Nephron (organoid): ENCODE measurements at regions not wholly inside any gene's neighbourhood (a gene's known extent, or its start where the extent isn't known, plus 50 kb on each side); places are given as distances from the start of the nearest gene placed in this dataset.
A peak's percentile ranks its signal among the peaks of the same experiment; 100 is the strongest.

Experiments used
- H3K27ac Mint-ChIP-seq, 3 experiments: 2 replicates each; pipeline ENCODE4 v1.8.0; 2020; ENCODE audit warnings: mixed read lengths in 3 of 3, mild to moderate bottlenecking in 2 of 3, moderate library complexity in 1 of 3
- H3K27me3 Mint-ChIP-seq: 2 replicates; pipeline ENCODE4 v1.8.0; 2021; ENCODE audit warnings: low read depth, mild to moderate bottlenecking, moderate library complexity, mixed read lengths
- H3K36me3 Mint-ChIP-seq: 2 replicates; pipeline ENCODE4 v1.8.0; 2020; ENCODE audit warnings: low read depth, mixed read lengths
- H3K4me1 Mint-ChIP-seq: 2 replicates; pipeline ENCODE4 v1.8.0; 2020; ENCODE audit warnings: mixed read lengths
- H3K4me3 Mint-ChIP-seq, 3 experiments: 2 replicates each; pipeline ENCODE4 v1.8.0; 2020; ENCODE audit warnings: mild to moderate bottlenecking in 3 of 3, mixed read lengths in 3 of 3, moderate library complexity in 2 of 3
- H3K9me3 Mint-ChIP-seq: 2 replicates; pipeline ENCODE4 v1.8.0; 2020; ENCODE audit warnings: mixed read lengths
- TF ChIP-seq, protein P1 (sequence below), 3 experiments: fragments of 200-600 bp; sonication (generic); IDR thresholded peaks; one replicate each; pipeline ENCODE4 v1.5.0; 2021; ENCODE audit warnings: antibody characterized with exemption in 3 of 3; ENCODE audit not compliant: unreplicated experiment in 3 of 3

DNA sequence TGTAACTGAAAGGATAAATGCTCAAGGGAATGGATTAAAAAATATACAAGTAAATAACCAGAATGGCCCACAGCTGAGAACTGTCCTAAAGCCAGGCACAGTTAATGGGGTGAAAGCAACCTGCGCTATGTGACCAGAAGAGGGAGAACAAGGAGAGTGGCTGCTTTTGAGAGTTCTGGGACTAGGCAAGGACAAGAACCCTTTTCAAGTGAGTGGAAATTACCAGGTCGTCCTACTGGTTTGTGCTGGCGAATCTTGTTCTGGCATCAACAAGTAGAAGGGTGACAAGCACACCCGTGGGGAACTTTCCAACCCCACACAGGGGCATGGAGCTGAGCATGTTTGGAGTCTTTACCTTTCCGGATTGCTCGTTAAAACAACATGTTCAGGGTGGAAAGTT is 82.8 kb downstream of the TMEM17 start:
- H3K27ac Mint-ChIP-seq = no peak overlapping the region

DNA sequence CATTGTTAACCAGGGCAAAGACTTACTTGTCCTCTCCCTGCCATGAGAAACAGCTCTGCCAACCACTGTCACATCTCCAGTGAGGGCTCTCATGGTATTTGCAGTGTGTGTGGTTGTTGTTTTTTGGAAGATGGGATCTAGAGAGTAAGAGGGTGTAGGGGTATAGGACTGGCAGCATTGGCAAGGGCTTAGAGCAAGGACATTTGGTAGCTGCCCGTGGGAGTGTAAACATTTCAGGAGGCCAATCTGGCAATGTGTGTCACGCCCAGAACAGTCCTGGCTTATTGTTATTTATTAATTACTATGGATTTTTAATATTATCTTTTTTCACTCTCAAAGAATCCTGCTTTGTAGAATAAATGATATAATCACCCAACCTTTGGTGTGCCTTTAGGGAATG is 90.5 kb downstream of the TMEM17 start:
- Mint-ChIP-seq H3K36me3 (no peaks in the 10 kb centered on the region), H3K27me3 (no peaks in the 10 kb centered on the region), H3K27ac (no peak overlapping the region), H3K4me1 (peaks cover 16% of the 10 kb centered on the region), H3K9me3 (peaks cover 21% of the 10 kb centered on the region), H3K4me3 (no peak overlapping the region)
- TF ChIP-seq, protein P1, sequence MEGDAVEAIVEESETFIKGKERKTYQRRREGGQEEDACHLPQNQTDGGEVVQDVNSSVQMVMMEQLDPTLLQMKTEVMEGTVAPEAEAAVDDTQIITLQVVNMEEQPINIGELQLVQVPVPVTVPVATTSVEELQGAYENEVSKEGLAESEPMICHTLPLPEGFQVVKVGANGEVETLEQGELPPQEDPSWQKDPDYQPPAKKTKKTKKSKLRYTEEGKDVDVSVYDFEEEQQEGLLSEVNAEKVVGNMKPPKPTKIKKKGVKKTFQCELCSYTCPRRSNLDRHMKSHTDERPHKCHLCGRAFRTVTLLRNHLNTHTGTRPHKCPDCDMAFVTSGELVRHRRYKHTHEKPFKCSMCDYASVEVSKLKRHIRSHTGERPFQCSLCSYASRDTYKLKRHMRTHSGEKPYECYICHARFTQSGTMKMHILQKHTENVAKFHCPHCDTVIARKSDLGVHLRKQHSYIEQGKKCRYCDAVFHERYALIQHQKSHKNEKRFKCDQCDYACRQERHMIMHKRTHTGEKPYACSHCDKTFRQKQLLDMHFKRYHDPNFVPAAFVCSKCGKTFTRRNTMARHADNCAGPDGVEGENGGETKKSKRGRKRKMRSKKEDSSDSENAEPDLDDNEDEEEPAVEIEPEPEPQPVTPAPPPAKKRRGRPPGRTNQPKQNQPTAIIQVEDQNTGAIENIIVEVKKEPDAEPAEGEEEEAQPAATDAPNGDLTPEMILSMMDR (IDR thresholded peaks at IDR 0.05; ENCODE audit: unreplicated experiment in 3 of 3) = no peak

More for the DNA sequence above, 82.8 kb downstream of the TMEM17 start:
- Mint-ChIP-seq H3K4me1 (no peaks in the 10 kb centered on the region), H3K9me3 (peaks cover 25% of the 10 kb centered on the region), H3K27me3 (no peaks in the 10 kb centered on the region), H3K4me3 (no peak overlapping the region), H3K36me3 (no peaks in the 10 kb centered on the region)
- TF ChIP-seq, protein P1 (IDR thresholded peaks at IDR 0.05; ENCODE audit: unreplicated experiment in 3 of 3) = no peak

DNA sequence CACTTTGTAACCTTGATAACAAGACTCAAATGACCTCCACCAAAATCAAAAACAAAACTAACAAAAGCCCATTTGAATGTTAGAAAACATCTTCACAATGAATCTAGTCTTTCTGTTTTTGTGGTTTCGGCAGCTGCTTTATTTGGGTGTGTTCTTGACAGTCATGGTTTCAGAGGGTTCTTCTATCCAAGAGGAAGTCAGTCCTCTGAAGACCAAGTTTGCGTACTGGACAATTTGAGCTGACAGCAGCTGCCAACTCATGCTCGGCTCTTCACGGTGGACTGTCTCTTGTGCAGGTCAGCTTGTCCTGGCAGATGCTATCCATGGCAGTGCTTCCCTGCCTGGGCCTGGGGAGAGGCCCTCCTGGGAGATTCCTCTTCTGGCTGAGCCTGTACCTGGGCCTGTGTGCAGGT is 91.0 kb downstream of the TMEM17 start:
- Mint-ChIP-seq H3K4me3 (no peak overlapping the region), H3K27ac (no peak overlapping the region), H3K4me1 (peaks cover 18% of the 10 kb centered on the region), H3K9me3 (peaks cover 19% of the 10 kb centered on the region), H3K27me3 (no peaks in the 10 kb centered on the region), H3K36me3 (no peaks in the 10 kb centered on the region)
- TF ChIP-seq, protein P1 (IDR thresholded peaks at IDR 0.05; ENCODE audit: unreplicated experiment in 3 of 3) = no peak

DNA sequence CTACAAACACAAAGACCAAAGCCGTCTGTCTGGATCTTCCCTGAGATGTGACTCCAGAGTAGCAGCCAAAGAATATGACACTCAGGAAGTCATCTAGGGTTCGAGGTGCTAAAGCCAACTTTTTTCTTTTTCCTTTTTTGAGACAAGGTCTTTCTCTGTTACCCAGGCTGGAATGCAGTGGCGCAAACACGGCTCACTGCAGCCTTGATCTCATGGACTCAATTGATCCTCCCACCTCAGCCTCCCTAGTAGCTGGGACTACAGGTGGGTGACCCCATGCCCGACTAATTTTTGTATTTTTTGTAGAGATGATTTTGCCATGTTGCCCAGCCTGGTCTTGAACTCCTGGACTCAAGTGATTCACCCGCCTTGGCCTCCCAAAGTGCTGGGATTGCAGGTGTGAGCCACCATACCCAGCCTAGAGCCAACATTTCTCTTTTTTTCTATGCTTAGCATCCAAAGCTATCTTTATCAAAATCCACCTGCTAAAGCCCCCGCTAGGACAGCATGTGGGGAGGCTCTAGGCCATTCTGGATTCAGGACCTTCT is 92.8 kb downstream of the TMEM17 start:
- H3K36me3 Mint-ChIP-seq = no peaks in the 10 kb centered on the region
- H3K27me3 Mint-ChIP-seq = peaks cover 2% of the 10 kb centered on the region
- H3K4me1 Mint-ChIP-seq = peaks cover 29% of the 10 kb centered on the region
- TF ChIP-seq, protein P1 (IDR thresholded peaks at IDR 0.05; ENCODE audit: unreplicated experiment in 3 of 3) = no peak
- peaks cover 6% of the 10 kb centered on the region for H3K9me3 Mint-ChIP-seq
- H3K27ac Mint-ChIP-seq = no peak overlapping the region
- H3K4me3 Mint-ChIP-seq = no peak overlapping the region

DNA sequence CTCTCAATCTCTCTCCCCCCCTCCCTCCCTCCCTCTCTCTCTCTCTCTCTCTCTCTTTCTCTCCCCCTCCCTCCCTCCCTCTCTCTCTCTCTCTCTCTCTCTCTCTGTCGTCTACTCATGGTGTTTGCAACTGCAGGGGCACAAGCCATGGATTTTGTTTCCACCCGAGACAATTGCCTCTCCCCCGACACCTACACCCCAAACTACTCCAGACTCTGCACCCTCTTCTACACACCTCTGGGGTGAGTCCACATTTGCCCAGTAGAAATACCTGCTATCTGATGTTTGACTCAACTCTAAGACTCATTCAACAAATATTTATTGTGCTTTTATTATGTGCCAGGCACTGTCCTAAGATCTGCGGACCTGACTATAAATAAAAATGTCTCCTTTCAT is 93.7 kb downstream of the TMEM17 start:
- Mint-ChIP-seq H3K27me3 (peaks cover 9% of the 10 kb centered on the region), H3K36me3 (no peaks in the 10 kb centered on the region), H3K27ac (peak overlapping the region; percentile 50 to 85 (median 77)), H3K4me1 (peaks cover 30% of the 10 kb centered on the region), H3K9me3 (no peaks in the 10 kb centered on the region), H3K4me3 (no peak overlapping the region)
- TF ChIP-seq, protein P1 (IDR thresholded peaks at IDR 0.05; ENCODE audit: unreplicated experiment in 3 of 3) = peak in 1 of 3 experiments; percentile 3

DNA sequence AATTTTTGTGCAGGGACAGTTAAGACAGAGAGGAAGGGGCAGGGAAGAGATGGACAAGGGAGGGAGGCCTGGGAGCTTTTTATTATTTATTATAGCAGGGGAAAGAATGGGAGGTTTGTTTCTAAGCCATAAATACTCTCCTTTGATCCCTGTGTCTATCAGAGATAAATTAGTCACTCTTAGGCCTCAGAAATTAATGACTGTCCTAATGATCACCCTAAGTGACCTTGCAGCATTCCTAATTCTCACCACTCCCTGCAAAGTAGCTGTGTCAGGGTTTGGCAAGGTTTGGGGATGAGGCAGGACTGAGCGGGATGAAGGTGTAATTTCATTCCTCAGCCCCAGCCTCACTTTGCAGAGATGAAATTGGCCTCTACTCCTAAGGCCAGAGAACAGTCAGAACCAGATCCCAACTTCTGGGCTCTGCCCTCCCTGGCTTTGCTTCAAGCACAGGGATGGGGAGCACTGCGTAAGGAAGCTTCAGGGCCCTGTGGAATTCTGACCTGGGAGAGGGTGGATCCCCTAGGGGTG is 95.0 kb downstream of the TMEM17 start:
- Mint-ChIP-seq H3K27me3 (peaks cover 12% of the 10 kb centered on the region), H3K4me3 (peak overlapping the region in 1 of 3 experiments; percentile 5), H3K27ac (peak overlapping the region; percentile 77 to 90 (median 85)), H3K36me3 (no peaks in the 10 kb centered on the region), H3K4me1 (peaks cover 30% of the 10 kb centered on the region), H3K9me3 (no peaks in the 10 kb centered on the region)
- TF ChIP-seq, protein P1 (IDR thresholded peaks at IDR 0.05; ENCODE audit: unreplicated experiment in 3 of 3) = no peak
